IMR-90 (cell line): ENCODE measurements at regions not wholly inside any gene's neighbourhood (a gene's known extent, or its start where the extent isn't known, plus 50 kb on each side); places are given as distances from the start of the nearest gene placed in this dataset.

Source experiments
- ATAC-seq: fragments of 200-7000 bp; cut with Tn5 transposase; 2 replicates; pipeline ENCODE4 v1.9.1; 2020; ENCODE audit warnings: low read depth, mild to moderate bottlenecking, moderate library complexity
- BruUV-seq: library from RNA; stranded (reverse); fragments of 400-500 nt; replicated peaks from 2 replicates; lab custom pipeline; 2021; lab: Mats Ljungman, UMichigan
- CTCF ChIA-PET: fragments of 300-600 bp; formaldehyde crosslinking; extraction: SDS; loops from one replicate; lab custom pipeline; 2021; ENCODE audit warnings: antibody characterized with exemption; lab: Yijun Ruan, JAX
- POLR2A ChIA-PET: fragments of 300-600 bp; sonication (Branson Sonifier 250); formaldehyde crosslinking; loops from one replicate; lab custom pipeline; 2022; ENCODE audit warnings: antibody characterized with exemption; ENCODE audit not compliant: unreplicated experiment; lab: Charles Lee
- DNase-seq: peaks from one replicate; pipeline ENCODE4 v3.0.0; 2013
- H2AFZ ChIP-seq: replicated peaks from 2 replicates; pipeline ENCODE3; 2013; ENCODE audit warnings: low read length, mild to moderate bottlenecking; ENCODE audit not compliant: poor library complexity
- H2AK5ac ChIP-seq: 2 replicates; pipeline ENCODE4 v1.6.1; 2013; ENCODE audit warnings: low read depth, low read length, inconsistent platforms
- H2AK9ac ChIP-seq: replicated peaks from 2 replicates; pipeline ENCODE3; 2013; ENCODE audit warnings: mild to moderate bottlenecking, low read depth, low read length, moderate library complexity; ENCODE audit not compliant: poor library complexity
- H2BK120ac ChIP-seq: 2 replicates; pipeline ENCODE4 v1.6.1; 2013; ENCODE audit warnings: low read depth, low read length, inconsistent platforms
- H2BK15ac ChIP-seq: 3 replicates; pipeline ENCODE4 v1.6.1; 2013; ENCODE audit warnings: low read depth, low read length, inconsistent platforms
- H2BK20ac ChIP-seq: 2 replicates; pipeline ENCODE4 v1.6.1; 2013; ENCODE audit warnings: low read depth, mild to moderate bottlenecking, inconsistent platforms, low read length, moderate library complexity
- H2BK5ac ChIP-seq: 2 replicates; pipeline ENCODE4 v1.6.1; 2013; ENCODE audit warnings: mild to moderate bottlenecking, low read depth, low read length, inconsistent platforms; ENCODE audit not compliant: poor library complexity, severe bottlenecking
- H3K14ac ChIP-seq: replicated peaks from 2 replicates; pipeline ENCODE4 v1.6.1; 2013; ENCODE audit warnings: low read depth, low read length, inconsistent platforms
- H3K18ac ChIP-seq: 2 replicates; pipeline ENCODE4 v1.6.1; 2013; ENCODE audit warnings: low read depth, low read length, control low read depth
- H3K23ac ChIP-seq: 2 replicates; pipeline ENCODE4 v1.6.1; 2013; ENCODE audit warnings: low read depth, low read length, inconsistent platforms
- H3K27ac ChIP-seq: 2 replicates; pipeline ENCODE4 v1.5.1; 2013; ENCODE audit warnings: mild to moderate bottlenecking, control low read depth, low read length; ENCODE audit not compliant: insufficient read depth
- H3K27me3 ChIP-seq: 2 replicates; pipeline ENCODE4 v1.6.1; 2013; ENCODE audit warnings: low read length; ENCODE audit not compliant: control insufficient read depth, insufficient read depth
- H3K36me3 ChIP-seq: 2 replicates; pipeline ENCODE4 v1.6.1; 2013; ENCODE audit warnings: low read length, mixed read lengths; ENCODE audit not compliant: control insufficient read depth, insufficient read depth
- H3K4ac ChIP-seq: 2 replicates; pipeline ENCODE4 v1.6.1; 2013; ENCODE audit warnings: low read depth, low read length, inconsistent platforms
- H3K4me1 ChIP-seq: 2 replicates; pipeline ENCODE4 v1.6.1; 2013; ENCODE audit warnings: low read length, mixed read lengths; ENCODE audit not compliant: control insufficient read depth, insufficient read depth
- H3K4me2 ChIP-seq: 2 replicates; pipeline ENCODE4 v1.6.1; 2013; ENCODE audit warnings: low read depth, mild to moderate bottlenecking, control low read depth, low read length, moderate library complexity
- H3K4me3 ChIP-seq: 2 replicates; pipeline ENCODE4 v1.5.1; 2013; ENCODE audit warnings: low read depth, mild to moderate bottlenecking, control low read depth, low read length, moderate library complexity; ENCODE audit not compliant: insufficient read depth
- H3K56ac ChIP-seq: 2 replicates; pipeline ENCODE4 v1.6.1; 2013; ENCODE audit warnings: low read length, inconsistent platforms; ENCODE audit not compliant: insufficient read depth; ENCODE audit errors: extremely low read depth
- H3K79me1 ChIP-seq, 2 experiments: 2 replicates each; pipeline ENCODE4 v1.6.1; 2013; ENCODE audit warnings: low read length in 2 of 2, inconsistent platforms in 1 of 2, low read depth in 1 of 2
- H3K9ac ChIP-seq: 2 replicates; pipeline ENCODE4 v1.6.1; 2013; ENCODE audit warnings: low read depth, low read length, control low read depth
- H3K9me1 ChIP-seq: 2 replicates; pipeline ENCODE4 v1.6.1; 2013; ENCODE audit warnings: low read length, inconsistent platforms; ENCODE audit not compliant: insufficient read depth
- H3K9me3 ChIP-seq: 2 replicates; pipeline ENCODE4 v1.6.1; 2013; ENCODE audit warnings: low read length; ENCODE audit not compliant: control insufficient read depth, insufficient read depth
- H4K20me1 ChIP-seq: 2 replicates; pipeline ENCODE4 v1.6.1; 2013; ENCODE audit warnings: low read length, inconsistent platforms; ENCODE audit not compliant: insufficient read depth
- H4K5ac ChIP-seq: 2 replicates; pipeline ENCODE4 v1.6.1; 2013; ENCODE audit warnings: mild to moderate bottlenecking, low read depth, low read length, control low read depth
- H4K8ac ChIP-seq, 2 experiments: 2 replicates each; pipeline ENCODE4 v1.6.1; 2013; ENCODE audit warnings: low read depth in 2 of 2, low read length in 2 of 2, control low read depth in 1 of 2, inconsistent platforms in 1 of 2
- H4K91ac ChIP-seq: 2 replicates; pipeline ENCODE4 v1.6.1; 2013; ENCODE audit warnings: low read depth, low read length, inconsistent platforms; ENCODE audit not compliant: insufficient read depth
- BHLHE40 ChIP-seq: fragments of 150-350 bp; IDR thresholded peaks from 2 replicates; pipeline ENCODE4 v1.6.1; 2016; ENCODE audit warnings: mild to moderate bottlenecking, low read depth, low read length
- CEBPB ChIP-seq: IDR thresholded peaks from 2 replicates; pipeline ENCODE4 v1.6.1; 2012; ENCODE audit warnings: low read depth, low read length, improper control_type of control experiment
- CHD1 ChIP-seq: IDR thresholded peaks from 2 replicates; pipeline ENCODE4 v1.6.1; 2012; ENCODE audit warnings: low read depth, low read length, improper control_type of control experiment
- FOS ChIP-seq: fragments of 150-350 bp; IDR thresholded peaks from 2 replicates; pipeline ENCODE4 v1.6.1; 2016; ENCODE audit warnings: low read depth, low read length
- MAFK ChIP-seq: IDR thresholded peaks from 2 replicates; pipeline ENCODE4 v1.6.1; 2012; ENCODE audit warnings: low read depth, low read length, improper control_type of control experiment
- MAZ ChIP-seq: IDR thresholded peaks from 2 replicates; pipeline ENCODE4 v1.6.1; 2012; ENCODE audit warnings: low read depth, mild to moderate bottlenecking, low read length, improper control_type of control experiment, moderate library complexity, borderline replicate concordance
- MXI1 ChIP-seq: IDR thresholded peaks from 2 replicates; pipeline ENCODE4 v1.6.1; 2012; ENCODE audit warnings: low read depth, mild to moderate bottlenecking, low read length, moderate library complexity, borderline replicate concordance
- NFE2L2 ChIP-seq: fragments of 150-350 bp; IDR thresholded peaks from 2 replicates; pipeline ENCODE4 v1.6.1; 2016; ENCODE audit warnings: low read depth, mild to moderate bottlenecking, low read length
- POLR2A ChIP-seq: IDR thresholded peaks from 2 replicates; pipeline ENCODE4 v1.6.1; 2012; ENCODE audit warnings: mild to moderate bottlenecking, low read depth, low read length
- RAD21 ChIP-seq: IDR thresholded peaks from 2 replicates; pipeline ENCODE4 v1.6.1; 2012; ENCODE audit warnings: low read length, improper control_type of control experiment
- RCOR1 ChIP-seq: IDR thresholded peaks from 2 replicates; pipeline ENCODE4 v1.6.1; 2012; ENCODE audit warnings: mild to moderate bottlenecking, low read length, improper control_type of control experiment; ENCODE audit not compliant: insufficient replicate concordance
- RFX5 ChIP-seq: IDR thresholded peaks from 2 replicates; pipeline ENCODE4 v1.8.0; 2012; ENCODE audit warnings: low read depth, mild to moderate bottlenecking, low read length, moderate library complexity
- SMC3 ChIP-seq: fragments of 150-350 bp; IDR thresholded peaks from 2 replicates; pipeline ENCODE4 v1.6.1; 2016; ENCODE audit warnings: low read depth, mild to moderate bottlenecking, antibody characterized with exemption, low read length, moderate library complexity
- WGBS, 2 experiments: methylation state at CpG; one replicate each; pipeline versions ENCODE4 v1.1.5 to v1.1.7; 2013; ENCODE audit warnings: missing lambda C conversion rate in 2 of 2; ENCODE audit not compliant: insufficient read length in 1 of 2; ENCODE audit errors: extremely low coverage in 2 of 2; 5-methylcytosine and 5-hydroxymethylcytosine counted together
- dilution Hi-C: fragments of 300-500 bp; cut with HindIII; formaldehyde crosslinking; loops from one replicate; pipeline ENCODE4 v1.14.3; 2018; ENCODE audit warnings: low sequenced_read_pairs; ENCODE audit not compliant: unreplicated experiment
- in situ Hi-C: fragments of 300-500 bp; cut with MboI; formaldehyde crosslinking; loops from 3 replicates; pipeline ENCODE4 v1.14.3; 2019; ENCODE audit warnings: low sequenced_read_pairs, inconsistent platforms, mixed read lengths
- intact Hi-C: fragments of 100-400 bp; cut with micrococcal nuclease; formaldehyde crosslinking; loops from 2 replicates; pipeline ENCODE4 v1.10.0; 2022
- TF ChIP-seq, protein P1 (sequence below): fragments of 150-350 bp; IDR thresholded peaks from 2 replicates; pipeline ENCODE4 v1.6.1; 2017; ENCODE audit warnings: mild to moderate bottlenecking, antibody characterized with exemption, low read length, low read depth
- TF ChIP-seq, protein P2 (sequence below): fragments of 150-350 bp; IDR thresholded peaks from 2 replicates; pipeline ENCODE4 v1.6.1; 2016; ENCODE audit warnings: low read depth, mild to moderate bottlenecking, low read length, moderate library complexity, borderline replicate concordance
- TF ChIP-seq, protein P3 (sequence below): conservative IDR thresholded peaks from 2 replicates; pipeline ENCODE4 v1.5.1; 2012; ENCODE audit warnings: mild to moderate bottlenecking, low read depth, low read length, improper control_type of control experiment

DNA sequence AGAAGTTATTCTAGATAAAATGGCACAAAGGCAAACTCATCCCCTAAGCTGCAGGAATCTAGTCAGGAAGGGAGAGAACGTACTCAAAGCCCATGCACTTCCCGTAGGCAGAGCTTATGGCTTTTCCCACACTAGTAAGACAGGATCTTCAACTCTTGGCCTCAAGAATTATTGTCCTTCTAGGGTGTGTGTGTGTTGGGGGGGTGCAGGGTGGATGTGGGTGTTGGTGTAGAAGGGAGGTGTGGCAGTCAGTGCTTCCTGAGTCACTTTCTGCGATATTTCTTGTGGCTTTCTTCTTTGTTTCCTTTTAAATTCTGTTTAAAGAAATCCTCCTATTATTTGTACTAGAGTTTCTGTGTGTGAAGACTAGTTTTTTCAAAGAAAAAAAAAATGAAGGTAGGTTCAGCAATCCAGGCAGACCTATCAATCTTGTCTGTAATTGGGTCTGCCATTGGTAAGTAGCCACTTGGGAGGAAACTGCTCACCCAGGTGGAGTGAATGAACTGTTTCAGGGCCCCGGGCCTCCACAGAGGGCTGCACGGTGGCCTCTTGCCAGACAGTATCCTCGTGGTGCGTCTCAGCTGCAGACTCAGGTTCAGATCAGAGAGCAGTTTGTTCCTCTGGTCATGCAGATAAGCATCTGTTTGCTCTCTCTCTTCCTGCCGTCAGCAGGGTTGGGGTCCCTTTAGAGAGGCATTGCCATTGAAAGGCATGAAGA lies 131.9 kb downstream of the NPR3 start:
- in situ Hi-C loops = no loop called here
- Histone ChIP-seq H3K9ac (no peak overlapping the region), H3K4me2 (no peak overlapping the region), H3K36me3 (no peaks in the 10 kb centered on the region), H4K20me1 (no peaks in the 10 kb centered on the region), H3K4ac (no peak overlapping the region), H3K14ac (no peak overlapping the region), H2BK15ac (no peak overlapping the region), H3K9me3 (no peaks in the 10 kb centered on the region), H4K91ac (no peak overlapping the region), H4K8ac (no peak overlapping the region), H3K4me3 (no peak overlapping the region), H2BK120ac (no peak overlapping the region), H2BK5ac (no peak overlapping the region), H2BK20ac (no peak overlapping the region), H2AFZ (peak overlapping the region; percentile 37), H3K56ac (no peak overlapping the region), H3K79me1 (no peaks in the 10 kb centered on the region), H3K18ac (no peak overlapping the region), H3K23ac (no peak overlapping the region), H3K4me1 (peaks cover 6% of the 10 kb centered on the region), H3K9me1 (no peaks in the 10 kb centered on the region), H4K5ac (no peak overlapping the region), H2AK9ac (no peak overlapping the region), H2AK5ac (no peak overlapping the region), H3K27ac (no peak overlapping the region), H3K27me3 (no peaks in the 10 kb centered on the region)
- BruUV-seq = no TSS peak
- ChIA-PET POLR2A (no interaction called here), CTCF (no interaction called here)
- DNase-seq (no peak), ATAC-seq (no peak)
- intact Hi-C loops = no loop called here
- 69% methylated on average over 3 of the region's 8 CpGs; no CpG with 5 or more reads in 1 of the 2 experiments for WGBS, 2 experiments
- no peak for TF ChIP-seq CHD1
- TF ChIP-seq RAD21 = no peak
- TF ChIP-seq MAFK = no peak
- no peak for TF ChIP-seq RCOR1
- TF ChIP-seq RFX5 = no peak
- no peak for TF ChIP-seq SMC3
- TF ChIP-seq, protein P1, sequence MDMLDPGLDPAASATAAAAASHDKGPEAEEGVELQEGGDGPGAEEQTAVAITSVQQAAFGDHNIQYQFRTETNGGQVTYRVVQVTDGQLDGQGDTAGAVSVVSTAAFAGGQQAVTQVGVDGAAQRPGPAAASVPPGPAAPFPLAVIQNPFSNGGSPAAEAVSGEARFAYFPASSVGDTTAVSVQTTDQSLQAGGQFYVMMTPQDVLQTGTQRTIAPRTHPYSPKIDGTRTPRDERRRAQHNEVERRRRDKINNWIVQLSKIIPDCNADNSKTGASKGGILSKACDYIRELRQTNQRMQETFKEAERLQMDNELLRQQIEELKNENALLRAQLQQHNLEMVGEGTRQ = no peak
- TF ChIP-seq CEBPB = no peak
- TF ChIP-seq, protein P2, sequence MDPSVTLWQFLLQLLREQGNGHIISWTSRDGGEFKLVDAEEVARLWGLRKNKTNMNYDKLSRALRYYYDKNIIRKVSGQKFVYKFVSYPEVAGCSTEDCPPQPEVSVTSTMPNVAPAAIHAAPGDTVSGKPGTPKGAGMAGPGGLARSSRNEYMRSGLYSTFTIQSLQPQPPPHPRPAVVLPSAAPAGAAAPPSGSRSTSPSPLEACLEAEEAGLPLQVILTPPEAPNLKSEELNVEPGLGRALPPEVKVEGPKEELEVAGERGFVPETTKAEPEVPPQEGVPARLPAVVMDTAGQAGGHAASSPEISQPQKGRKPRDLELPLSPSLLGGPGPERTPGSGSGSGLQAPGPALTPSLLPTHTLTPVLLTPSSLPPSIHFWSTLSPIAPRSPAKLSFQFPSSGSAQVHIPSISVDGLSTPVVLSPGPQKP = no peak
- TF ChIP-seq MAZ = no peak
- TF ChIP-seq NFE2L2 = no peak
- TF ChIP-seq, protein P3, sequence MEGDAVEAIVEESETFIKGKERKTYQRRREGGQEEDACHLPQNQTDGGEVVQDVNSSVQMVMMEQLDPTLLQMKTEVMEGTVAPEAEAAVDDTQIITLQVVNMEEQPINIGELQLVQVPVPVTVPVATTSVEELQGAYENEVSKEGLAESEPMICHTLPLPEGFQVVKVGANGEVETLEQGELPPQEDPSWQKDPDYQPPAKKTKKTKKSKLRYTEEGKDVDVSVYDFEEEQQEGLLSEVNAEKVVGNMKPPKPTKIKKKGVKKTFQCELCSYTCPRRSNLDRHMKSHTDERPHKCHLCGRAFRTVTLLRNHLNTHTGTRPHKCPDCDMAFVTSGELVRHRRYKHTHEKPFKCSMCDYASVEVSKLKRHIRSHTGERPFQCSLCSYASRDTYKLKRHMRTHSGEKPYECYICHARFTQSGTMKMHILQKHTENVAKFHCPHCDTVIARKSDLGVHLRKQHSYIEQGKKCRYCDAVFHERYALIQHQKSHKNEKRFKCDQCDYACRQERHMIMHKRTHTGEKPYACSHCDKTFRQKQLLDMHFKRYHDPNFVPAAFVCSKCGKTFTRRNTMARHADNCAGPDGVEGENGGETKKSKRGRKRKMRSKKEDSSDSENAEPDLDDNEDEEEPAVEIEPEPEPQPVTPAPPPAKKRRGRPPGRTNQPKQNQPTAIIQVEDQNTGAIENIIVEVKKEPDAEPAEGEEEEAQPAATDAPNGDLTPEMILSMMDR = no peak
- TF ChIP-seq POLR2A = no peak
- TF ChIP-seq BHLHE40 = no peak
- TF ChIP-seq MXI1 = no peak
- no peak for TF ChIP-seq FOS
- dilution Hi-C loops = no loop called here
